WTC11 (cell line): ENCODE measurements at regions not wholly inside any gene's neighbourhood (a gene's known extent, or its start where the extent isn't known, plus 50 kb on each side); places are given as distances from the start of the nearest gene placed in this dataset.

Source experiments
- CTCF ChIP-seq: fragments of 200-600 bp; IDR thresholded peaks from 2 replicates; pipeline ENCODE4 v1.8.0; 2022; ENCODE audit warnings: antibody characterized with exemption
- NFE2L1 ChIP-seq: sonication (generic); formaldehyde crosslinking; IDR thresholded peaks from 2 replicates; pipeline ENCODE4 v1.8.1; 2023; ENCODE audit warnings: missing genetic modification reagents
- PREB ChIP-seq: sonication (generic); formaldehyde crosslinking; IDR thresholded peaks from 2 replicates; pipeline ENCODE4 v1.8.1; 2022; ENCODE audit warnings: mild to moderate bottlenecking, missing genetic modification reagents, moderate library complexity, borderline replicate concordance

- TF ChIP-seq NFE2L1 (CRISPR knock-in tag) (no peak), CTCF (no peak), PREB (no peak)
Measured at GRCh38 chr1:17978016-17978415, 129.6 kb upstream of the IGSF21 start.
